ENCODE measurements at regions not wholly inside any gene's neighbourhood (a gene's known extent, or its start where the extent isn't known, plus 50 kb on each side); places are given as distances from the start of the nearest gene placed in this dataset.

GRCh38 chr13:106382534-106382933 is 152.9 kb downstream of the EFNB2 start:
- no peak overlapping the region for H3K4me3 ChIP-seq (ENCODE audit: low read depth, low read length, poor library complexity, severe bottlenecking)
- H3K36me3 ChIP-seq (ENCODE audit: insufficient read depth, low read length): no peaks in the 10 kb centered on the region
- no peaks in the 10 kb centered on the region for H3K79me2 ChIP-seq (ENCODE audit: insufficient read depth, low read length)
- no peaks in the 10 kb centered on the region for H3F3A ChIP-seq (ENCODE audit: insufficient read depth, low read length)
- H3K27ac ChIP-seq (ENCODE audit: low read depth, low read length, poor library complexity, severe bottlenecking): no peak overlapping the region
- H3K4me2 ChIP-seq (ENCODE audit: low read length): no peak overlapping the region
- H3K27me3 ChIP-seq (ENCODE audit: insufficient read depth, low read length): no peaks in the 10 kb centered on the region
- no peak overlapping the region for H3K9ac ChIP-seq (ENCODE audit: low read length)
- H3K9me2 ChIP-seq (ENCODE audit: low read depth, low read length): no peaks in the 10 kb centered on the region
- H4K20me1 ChIP-seq (ENCODE audit: insufficient read depth, low read length): no peaks in the 10 kb centered on the region
- H3K9me3 ChIP-seq (ENCODE audit: low read length): no peaks in the 10 kb centered on the region
- no peak overlapping the region for H2AFZ ChIP-seq (ENCODE audit: low read length)
- TF ChIP-seq CTCF (IDR thresholded peaks at IDR 0.05; ENCODE audit: low read length): no peak
- TF ChIP-seq EZH2 (IDR thresholded peaks at IDR 0.05; ENCODE audit: borderline replicate concordance, low read length): no peak
- no peaks in the 10 kb centered on the region for H3K4me1 ChIP-seq (ENCODE audit: insufficient read depth, low read length, severe bottlenecking)

- Histone ChIP-seq H3K4me2 (ENCODE audit: low read length) (no peak overlapping the region), H3K36me3 (ENCODE audit: insufficient read depth, low read length) (no peaks in the 10 kb centered on the region), H3K4me1 (ENCODE audit: insufficient read depth, low read length, severe bottlenecking) (no peaks in the 10 kb centered on the region), H3K4me3 (ENCODE audit: low read depth, low read length, poor library complexity, severe bottlenecking) (no peak overlapping the region), H3K27ac (ENCODE audit: low read depth, low read length, poor library complexity, severe bottlenecking) (no peak overlapping the region), H3K79me2 (ENCODE audit: insufficient read depth, low read length) (no peaks in the 10 kb centered on the region), H2AFZ (ENCODE audit: low read length) (no peak overlapping the region), H3K9me3 (ENCODE audit: low read length) (no peaks in the 10 kb centered on the region), H3K9me2 (ENCODE audit: low read depth, low read length) (no peaks in the 10 kb centered on the region), H4K20me1 (ENCODE audit: insufficient read depth, low read length) (no peaks in the 10 kb centered on the region), H3K27me3 (ENCODE audit: insufficient read depth, low read length) (no peaks in the 10 kb centered on the region), H3K9ac (ENCODE audit: low read length) (no peak overlapping the region), H3F3A (ENCODE audit: insufficient read depth, low read length) (no peaks in the 10 kb centered on the region)
- TF ChIP-seq EZH2 (IDR thresholded peaks at IDR 0.05; ENCODE audit: borderline replicate concordance, low read length) (no peak), CTCF (IDR thresholded peaks at IDR 0.05; ENCODE audit: low read length) (no peak)
Measured at GRCh38 chr13:106381091-106381490, 154.4 kb downstream of the EFNB2 start.

GRCh38 chr13:106377931-106378662 is 157.4 kb downstream of the EFNB2 start:
- Histone ChIP-seq H3K36me3 (ENCODE audit: insufficient read depth, low read length) (no peaks in the 10 kb centered on the region), H3K9ac (ENCODE audit: low read length) (no peak overlapping the region), H3K79me2 (ENCODE audit: insufficient read depth, low read length) (no peaks in the 10 kb centered on the region), H3F3A (ENCODE audit: insufficient read depth, low read length) (no peaks in the 10 kb centered on the region), H3K4me2 (ENCODE audit: low read length) (no peak overlapping the region), H3K27me3 (ENCODE audit: insufficient read depth, low read length) (no peaks in the 10 kb centered on the region), H3K9me2 (ENCODE audit: low read depth, low read length) (no peaks in the 10 kb centered on the region), H3K4me1 (ENCODE audit: insufficient read depth, low read length, severe bottlenecking) (no peaks in the 10 kb centered on the region), H3K27ac (ENCODE audit: low read depth, low read length, poor library complexity, severe bottlenecking) (no peak overlapping the region), H4K20me1 (ENCODE audit: insufficient read depth, low read length) (no peaks in the 10 kb centered on the region), H2AFZ (ENCODE audit: low read length) (no peak overlapping the region), H3K9me3 (ENCODE audit: low read length) (no peaks in the 10 kb centered on the region), H3K4me3 (ENCODE audit: low read depth, low read length, poor library complexity, severe bottlenecking) (no peak overlapping the region)
- TF ChIP-seq EZH2 (IDR thresholded peaks at IDR 0.05; ENCODE audit: borderline replicate concordance, low read length) (no peak), CTCF (IDR thresholded peaks at IDR 0.05; ENCODE audit: low read length) (no peak)
